COR-L47 (cell line): ENCODE measurements at regions not wholly inside any gene's neighbourhood (a gene's known extent, or its start where the extent isn't known, plus 50 kb on each side); places are given as distances from the start of the nearest gene placed in this dataset.
"Not testable (repeated sequence)": the region's sequence is repeated elsewhere in the genome, so short reads cannot be mapped to it uniquely, and the experiment has no call there.

ENCODE experiments used
- DNase-seq: peaks from one replicate; lab custom pipeline; 2025; lab: John Stamatoyannopoulos, UW

GRCh38 chr12:87086118-87086891 is 830.1 kb upstream of the MGAT4C start:
- DNase-seq, result peak; percentile 35

- DNase-seq, result no peak
Observed at GRCh38 chr12:87085286-87085685, 829.1 kb upstream of the MGAT4C start.

- DNase-seq, result no peak
Observed at GRCh38 chr12:87082756-87083155, 826.6 kb upstream of the MGAT4C start.

GRCh38 chr12:87074781-87075180 is 818.6 kb upstream of the MGAT4C start:
- DNase-seq, result no peak

GRCh38 chr12:87066326-87066725 is 810.1 kb upstream of the MGAT4C start:
- DNase-seq, result no peak

- DNase-seq, result no peak
Observed at GRCh38 chr12:87059231-87059630, 803.0 kb upstream of the MGAT4C start.

GRCh38 chr12:87054226-87054625 is 798.0 kb upstream of the MGAT4C start:
- DNase-seq, result no peak

GRCh38 chr12:87051621-87052020 is 795.4 kb upstream of the MGAT4C start:
- DNase-seq, result no peak

GRCh38 chr12:87047691-87048090 is 791.5 kb upstream of the MGAT4C start:
- DNase-seq, result no peak

GRCh38 chr12:87039536-87039935 is 783.3 kb upstream of the MGAT4C start:
- no peak for DNase-seq

- DNase-seq, result no peak
Observed at GRCh38 chr12:87038098-87038497, 781.9 kb upstream of the MGAT4C start.

- DNase-seq, result no peak
Observed at GRCh38 chr12:87025976-87026375, 769.8 kb upstream of the MGAT4C start.

- DNase-seq, result no peak
Observed at GRCh38 chr12:87021400-87021799, 765.2 kb upstream of the MGAT4C start.

- DNase-seq, result no peak
Observed at GRCh38 chr12:87020071-87020470, 763.9 kb upstream of the MGAT4C start.

GRCh38 chr12:87015352-87015751 is 759.2 kb upstream of the MGAT4C start:
- DNase-seq, result no peak

GRCh38 chr12:87008785-87009384 is 752.7 kb upstream of the MGAT4C start:
- no peak for DNase-seq

- no peak for DNase-seq
Observed at GRCh38 chr12:87001102-87001501, 744.9 kb upstream of the MGAT4C start.

- no peak for DNase-seq
Observed at GRCh38 chr12:86985298-86985697, 729.1 kb upstream of the MGAT4C start.

- not testable (repeated sequence) for DNase-seq
Observed at GRCh38 chr12:86970595-86970994, 714.4 kb upstream of the MGAT4C start.

- no peak for DNase-seq
Observed at GRCh38 chr12:86959766-86960458, 703.7 kb upstream of the MGAT4C start.

GRCh38 chr12:86950444-86950843 is 694.3 kb upstream of the MGAT4C start:
- no peak for DNase-seq

GRCh38 chr12:86950043-86950442 is 693.9 kb upstream of the MGAT4C start:
- no peak for DNase-seq

- DNase-seq, result no peak
Observed at GRCh38 chr12:86948851-86949250, 692.7 kb upstream of the MGAT4C start.
